ENCODE measurements at regions not wholly inside any gene's neighbourhood (a gene's known extent, or its start where the extent isn't known, plus 50 kb on each side); places are given as distances from the start of the nearest gene placed in this dataset.

DNA sequence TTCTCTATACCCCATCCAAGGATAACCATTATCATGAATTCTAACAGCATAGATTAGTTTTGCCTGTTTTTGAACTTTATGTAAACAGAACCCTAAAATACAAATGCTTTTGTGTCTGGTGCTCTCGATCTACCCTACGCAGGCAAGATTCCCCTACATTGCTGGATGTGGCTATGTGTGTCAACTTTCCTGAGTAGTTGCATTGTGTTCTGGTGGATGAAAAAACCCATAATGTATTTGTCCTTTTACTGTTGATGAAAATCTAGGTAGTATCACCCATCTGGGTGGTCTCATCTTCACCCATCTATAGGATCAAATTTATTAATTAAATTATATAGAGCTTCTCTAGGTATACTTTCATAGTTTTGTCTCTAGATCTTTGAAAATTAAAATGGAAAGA is 211.7 kb downstream of the ANKRD60 start:
- Histone ChIP-seq H3K4me3 (ENCODE audit: low read depth, low read length, poor library complexity, severe bottlenecking) (no peak overlapping the region), H3K4me1 (ENCODE audit: insufficient read depth, low read length, poor library complexity, severe bottlenecking) (no peaks in the 10 kb centered on the region), H3K36me3 (ENCODE audit: insufficient read depth, low read length, poor library complexity, severe bottlenecking) (no peaks in the 10 kb centered on the region), H3K27ac (ENCODE audit: low read depth, low read length, poor library complexity, severe bottlenecking) (no peak overlapping the region), H3K9me3 (ENCODE audit: low read depth, low read length, poor library complexity, severe bottlenecking) (no peaks in the 10 kb centered on the region), H3K27me3 (replicated peaks; ENCODE audit: insufficient read depth, low read depth, low read length, poor library complexity) (peaks cover 9% of the 10 kb centered on the region)
- no peak for TF ChIP-seq EZH2 (IDR thresholded peaks at IDR 0.05; ENCODE audit: borderline replicate concordance, low read depth, low read length, poor library complexity, severe bottlenecking)
- TF ChIP-seq, protein P1, sequence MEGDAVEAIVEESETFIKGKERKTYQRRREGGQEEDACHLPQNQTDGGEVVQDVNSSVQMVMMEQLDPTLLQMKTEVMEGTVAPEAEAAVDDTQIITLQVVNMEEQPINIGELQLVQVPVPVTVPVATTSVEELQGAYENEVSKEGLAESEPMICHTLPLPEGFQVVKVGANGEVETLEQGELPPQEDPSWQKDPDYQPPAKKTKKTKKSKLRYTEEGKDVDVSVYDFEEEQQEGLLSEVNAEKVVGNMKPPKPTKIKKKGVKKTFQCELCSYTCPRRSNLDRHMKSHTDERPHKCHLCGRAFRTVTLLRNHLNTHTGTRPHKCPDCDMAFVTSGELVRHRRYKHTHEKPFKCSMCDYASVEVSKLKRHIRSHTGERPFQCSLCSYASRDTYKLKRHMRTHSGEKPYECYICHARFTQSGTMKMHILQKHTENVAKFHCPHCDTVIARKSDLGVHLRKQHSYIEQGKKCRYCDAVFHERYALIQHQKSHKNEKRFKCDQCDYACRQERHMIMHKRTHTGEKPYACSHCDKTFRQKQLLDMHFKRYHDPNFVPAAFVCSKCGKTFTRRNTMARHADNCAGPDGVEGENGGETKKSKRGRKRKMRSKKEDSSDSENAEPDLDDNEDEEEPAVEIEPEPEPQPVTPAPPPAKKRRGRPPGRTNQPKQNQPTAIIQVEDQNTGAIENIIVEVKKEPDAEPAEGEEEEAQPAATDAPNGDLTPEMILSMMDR (conservative IDR thresholded peaks at IDR 0.05; ENCODE audit: low read depth, low read length) = no peak
- no TSS peak for BruUV-seq (replicated peaks)
- CTCF ChIA-PET = no interaction called here
- DNase-seq (ENCODE audit: low spot score) = no peak
- intact Hi-C loops (cut with micrococcal nuclease; ENCODE audit: unreplicated experiment) = no loop called here
- POLR2A ChIA-PET (ENCODE audit: low non-redundant PET) = no interaction called here

DNA sequence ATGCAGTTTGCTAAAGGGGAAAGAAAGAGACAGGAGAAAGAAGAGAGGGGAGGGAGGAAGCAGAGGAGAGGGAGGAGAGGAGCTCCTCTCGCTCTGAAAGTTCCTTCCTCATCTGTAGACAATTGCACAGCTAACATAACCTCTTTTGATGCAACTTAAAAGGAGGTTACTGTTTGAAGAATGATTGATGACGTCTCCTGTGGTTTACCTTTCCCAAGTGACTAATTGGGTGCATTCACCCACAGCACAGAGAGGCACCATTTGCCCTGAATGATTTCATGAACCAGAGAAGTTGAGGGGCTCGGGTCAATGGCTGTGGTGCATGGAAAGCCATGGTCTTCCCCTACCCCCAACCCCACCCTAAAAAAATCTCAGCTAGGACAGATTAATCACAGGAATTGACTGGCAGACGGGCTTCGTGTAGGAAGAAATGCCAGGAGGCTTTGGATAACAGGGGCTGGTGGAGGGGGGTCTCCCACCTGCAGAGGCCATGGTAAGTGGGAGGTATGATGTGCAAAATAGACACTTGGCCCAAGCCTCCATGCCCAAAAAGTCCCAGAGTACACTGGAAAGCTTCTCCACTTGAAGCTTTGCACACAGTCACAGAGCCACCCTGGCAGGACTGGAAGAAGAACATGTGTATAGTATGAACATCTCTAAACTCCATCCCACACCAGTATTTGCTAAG is 213.7 kb downstream of the ANKRD60 start:
- CTCF ChIA-PET = no interaction called here
- POLR2A ChIA-PET (ENCODE audit: low non-redundant PET) = no interaction called here
- TF ChIP-seq, protein P1 (conservative IDR thresholded peaks at IDR 0.05; ENCODE audit: low read depth, low read length) = no peak
- no peak for TF ChIP-seq EZH2 (IDR thresholded peaks at IDR 0.05; ENCODE audit: borderline replicate concordance, low read depth, low read length, poor library complexity, severe bottlenecking)

DNA sequence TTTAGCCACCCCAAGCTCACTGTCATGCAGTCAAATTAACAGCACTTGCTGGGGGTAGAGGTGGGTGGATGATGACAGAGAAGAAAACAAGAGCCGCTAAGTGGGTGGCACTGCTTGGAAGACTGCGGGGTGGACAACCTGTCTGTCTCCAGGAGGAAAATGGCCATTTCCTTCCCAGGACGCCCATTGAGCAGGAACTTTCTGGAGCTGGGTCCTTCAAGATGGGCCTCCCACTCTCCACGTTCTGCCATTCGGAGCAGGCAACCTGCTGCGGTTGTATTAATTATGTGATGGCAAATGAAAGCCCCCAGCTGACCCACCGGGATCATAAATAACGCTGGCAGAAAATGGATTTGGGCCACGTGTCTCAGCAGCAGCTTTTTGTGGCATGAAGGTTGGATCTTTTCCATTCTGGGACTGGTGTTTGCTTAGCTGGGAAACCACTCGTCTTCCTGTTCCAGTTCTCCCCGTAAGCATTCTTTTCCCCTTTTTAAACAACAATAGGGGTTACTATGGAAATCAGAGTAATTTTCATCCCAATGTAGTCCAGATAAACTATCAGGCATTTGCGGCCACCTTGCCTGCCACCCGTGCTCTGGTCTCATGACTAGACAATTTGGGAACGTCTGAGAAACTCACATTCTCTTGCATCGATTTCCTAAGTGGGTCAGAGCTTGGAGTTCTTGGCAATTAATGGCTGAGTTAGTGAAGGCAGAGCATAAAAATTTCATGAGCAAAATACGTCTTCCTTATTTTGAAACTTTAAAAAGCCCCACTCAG is 215.5 kb downstream of the ANKRD60 start:
- H3K27ac ChIP-seq (ENCODE audit: low read depth, low read length, poor library complexity, severe bottlenecking) = no peak overlapping the region
- no peak for DNase-seq (ENCODE audit: low spot score)
- H3K36me3 ChIP-seq (ENCODE audit: insufficient read depth, low read length, poor library complexity, severe bottlenecking) = no peaks in the 10 kb centered on the region
- H3K4me1 ChIP-seq (ENCODE audit: insufficient read depth, low read length, poor library complexity, severe bottlenecking) = no peaks in the 10 kb centered on the region
- POLR2A ChIA-PET (ENCODE audit: low non-redundant PET) = no interaction called here
- CTCF ChIA-PET = no interaction called here
- no peak overlapping the region for H3K4me3 ChIP-seq (ENCODE audit: low read depth, low read length, poor library complexity, severe bottlenecking)
- no TSS peak for BruUV-seq (replicated peaks)
- TF ChIP-seq, protein P1 (conservative IDR thresholded peaks at IDR 0.05; ENCODE audit: low read depth, low read length) = no peak
- TF ChIP-seq EZH2 (IDR thresholded peaks at IDR 0.05; ENCODE audit: borderline replicate concordance, low read depth, low read length, poor library complexity, severe bottlenecking) = no peak
- intact Hi-C loops (cut with micrococcal nuclease; ENCODE audit: unreplicated experiment) = no loop called here
- no peaks in the 10 kb centered on the region for H3K9me3 ChIP-seq (ENCODE audit: low read depth, low read length, poor library complexity, severe bottlenecking)
- peaks cover 9% of the 10 kb centered on the region for H3K27me3 ChIP-seq (replicated peaks; ENCODE audit: insufficient read depth, low read depth, low read length, poor library complexity)

More for the DNA sequence above, 213.7 kb downstream of the ANKRD60 start:
- no peak overlapping the region for H3K27ac ChIP-seq (ENCODE audit: low read depth, low read length, poor library complexity, severe bottlenecking)
- H3K9me3 ChIP-seq (ENCODE audit: low read depth, low read length, poor library complexity, severe bottlenecking) = no peaks in the 10 kb centered on the region
- no peaks in the 10 kb centered on the region for H3K36me3 ChIP-seq (ENCODE audit: insufficient read depth, low read length, poor library complexity, severe bottlenecking)
- DNase-seq (ENCODE audit: low spot score) = no peak
- intact Hi-C loops (cut with micrococcal nuclease; ENCODE audit: unreplicated experiment) = no loop called here
- H3K4me3 ChIP-seq (ENCODE audit: low read depth, low read length, poor library complexity, severe bottlenecking) = no peak overlapping the region
- H3K27me3 ChIP-seq (replicated peaks; ENCODE audit: insufficient read depth, low read depth, low read length, poor library complexity) = peaks cover 9% of the 10 kb centered on the region
- H3K4me1 ChIP-seq (ENCODE audit: insufficient read depth, low read length, poor library complexity, severe bottlenecking) = no peaks in the 10 kb centered on the region
- no TSS peak for BruUV-seq (replicated peaks)
